ENCODE measurements at regions not wholly inside any gene's neighbourhood (a gene's known extent, or its start where the extent isn't known, plus 50 kb on each side); places are given as distances from the start of the nearest gene placed in this dataset.

DNA sequence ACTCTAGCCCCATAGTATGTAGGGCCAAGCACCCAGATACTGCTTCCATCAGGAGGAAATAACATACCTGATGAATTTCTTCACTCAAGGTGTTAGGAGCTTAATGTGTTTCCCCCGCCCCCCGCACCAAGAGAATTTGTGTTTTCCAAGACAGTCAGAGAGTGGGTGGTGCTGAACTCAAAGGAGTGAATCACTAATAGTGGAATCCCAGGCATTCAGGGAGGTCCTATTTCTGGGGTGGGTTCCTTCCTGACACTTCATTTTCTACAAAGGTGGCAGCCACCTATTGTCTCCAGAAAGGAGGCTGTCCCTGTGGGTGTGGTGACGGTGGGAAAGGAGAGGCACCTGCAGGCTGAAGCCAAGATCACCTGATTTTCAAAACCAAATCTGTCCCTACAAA, 50.8 kb upstream of the ELF5 start:
- DNase-seq (no peak), ATAC-seq (no peak)
- intact Hi-C loops (cut with DNase I, micrococcal nuclease): no loop called here

DNA sequence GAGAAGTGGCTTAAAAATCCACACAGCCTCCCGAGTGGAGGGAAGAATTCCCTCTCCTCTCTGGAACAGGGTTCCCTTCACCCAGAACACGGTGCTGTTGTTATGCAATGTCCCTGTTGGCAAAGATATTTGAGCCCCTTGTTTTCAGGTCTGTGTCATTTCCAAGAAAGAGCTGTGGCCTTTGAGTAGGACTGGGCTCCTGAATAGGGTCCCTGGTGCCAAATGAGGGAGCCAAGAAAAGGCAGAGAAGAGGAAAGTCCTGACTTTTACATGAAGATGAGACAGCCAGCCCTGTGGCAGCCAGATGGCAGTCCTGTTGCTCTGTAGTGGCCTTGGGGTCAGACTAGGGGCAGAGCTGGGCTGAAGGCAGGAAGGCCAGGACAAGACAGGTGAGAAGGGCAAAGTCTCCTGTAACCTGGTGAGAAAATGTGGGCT, 51.2 kb upstream of the ELF5 start:
- ATAC-seq: peak; percentile 37
- no peak for DNase-seq
- intact Hi-C loops (cut with DNase I, micrococcal nuclease): no loop called here

DNA sequence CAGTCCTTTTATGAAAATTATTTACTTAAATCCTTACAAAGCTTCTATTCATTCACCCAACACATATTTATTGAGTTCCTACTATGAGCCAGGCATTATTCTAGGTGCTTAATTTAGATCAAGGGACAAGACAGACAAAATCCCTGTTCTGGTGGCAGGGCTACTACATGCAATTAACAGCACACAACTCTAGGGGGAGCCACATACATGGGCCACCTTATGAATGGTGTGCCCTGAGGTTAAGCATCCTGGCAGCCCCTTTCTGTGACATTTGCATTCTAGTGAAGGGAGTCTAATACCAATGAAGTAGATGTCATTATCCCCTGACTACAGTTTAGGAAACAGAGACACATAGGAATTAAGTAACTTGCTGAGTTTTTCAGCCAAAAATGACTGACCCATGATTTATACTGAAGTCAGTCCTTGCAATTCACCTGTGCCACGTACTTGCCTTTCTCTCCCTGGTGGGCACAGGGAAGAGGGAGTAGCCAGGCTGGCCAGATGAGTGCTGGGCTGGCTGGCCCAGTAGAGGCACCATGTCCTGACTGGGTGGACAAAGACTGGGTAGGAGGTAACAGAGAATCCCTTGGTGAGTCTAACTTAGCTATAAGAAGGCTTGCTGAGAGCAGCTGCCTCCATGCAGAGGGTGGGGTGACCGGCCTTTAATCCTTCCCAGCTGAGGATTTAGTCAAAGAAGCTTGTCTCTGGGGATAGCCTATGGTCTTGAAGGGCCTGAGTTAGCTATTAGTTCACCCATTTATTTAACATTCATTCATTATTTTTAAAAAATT, 52.0 kb upstream of the ELF5 start:
- DNase-seq (no peak), ATAC-seq (peak; percentile 47)
- intact Hi-C loops (cut with DNase I, micrococcal nuclease): no loop called here

DNA sequence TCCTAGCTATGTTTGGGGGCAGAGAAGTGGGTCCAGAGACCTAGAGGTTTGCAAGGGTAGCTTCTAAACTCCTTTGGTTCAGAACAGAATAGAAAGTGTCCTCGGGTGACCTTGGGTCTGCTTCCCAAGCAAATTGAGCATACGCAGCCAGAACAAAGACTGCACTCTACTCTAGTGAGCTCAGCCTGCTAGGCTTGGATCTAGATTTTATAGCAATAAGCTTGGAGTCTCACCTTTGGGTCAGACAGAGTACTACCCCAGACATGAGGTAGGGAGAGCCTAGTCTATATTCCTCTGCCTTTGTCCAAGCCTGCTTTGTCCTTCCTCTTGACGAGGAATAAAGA, 52.6 kb upstream of the ELF5 start:
- ATAC-seq: no peak
- intact Hi-C loops (cut with DNase I, micrococcal nuclease): no loop called here
- no peak for DNase-seq

DNA sequence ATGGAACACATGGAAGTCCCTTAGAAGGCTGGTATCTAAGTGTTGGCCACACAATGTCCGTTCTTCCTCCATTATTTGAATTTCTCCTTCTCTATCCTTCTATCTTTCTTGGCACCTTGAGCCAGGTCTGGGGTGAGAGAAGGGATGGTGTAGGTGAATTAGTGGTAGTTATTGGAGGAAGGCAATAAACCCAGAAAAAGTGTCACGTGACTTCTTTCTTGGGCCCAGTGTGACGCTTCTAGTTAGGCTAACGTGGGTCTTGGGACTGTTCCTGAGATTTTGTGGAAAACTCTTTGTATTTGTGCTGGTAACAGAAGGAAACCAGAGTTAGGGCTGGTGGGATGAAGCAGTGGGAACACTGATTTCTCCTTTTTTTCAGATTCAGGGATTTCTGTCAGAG, 53.1 kb upstream of the ELF5 start:
- ATAC-seq (no peak), DNase-seq (no peak)
- intact Hi-C loops (cut with DNase I, micrococcal nuclease): no loop called here

DNA sequence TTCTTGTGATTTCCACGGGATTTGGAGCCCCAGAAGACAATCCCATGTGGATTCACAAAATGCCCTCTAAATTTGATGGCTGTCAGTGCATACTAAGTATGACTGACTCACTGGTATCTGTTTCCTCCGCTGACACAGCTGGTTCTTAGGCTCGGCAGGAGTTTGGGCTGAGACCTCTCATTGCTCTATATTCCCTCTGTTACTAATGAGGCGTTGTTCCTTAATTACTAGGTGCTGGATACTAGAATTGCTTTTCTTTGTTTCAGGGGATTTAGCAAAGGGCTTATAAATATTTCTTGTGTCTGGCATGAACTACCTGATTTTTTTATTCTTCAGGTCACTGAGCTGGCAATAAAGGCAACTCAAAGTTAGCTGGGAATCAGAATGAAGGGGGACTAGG, 53.2 kb upstream of the EHF start:
- no peak for ATAC-seq
- intact Hi-C loops (cut with DNase I, micrococcal nuclease): no loop called here
- DNase-seq: no peak

DNA sequence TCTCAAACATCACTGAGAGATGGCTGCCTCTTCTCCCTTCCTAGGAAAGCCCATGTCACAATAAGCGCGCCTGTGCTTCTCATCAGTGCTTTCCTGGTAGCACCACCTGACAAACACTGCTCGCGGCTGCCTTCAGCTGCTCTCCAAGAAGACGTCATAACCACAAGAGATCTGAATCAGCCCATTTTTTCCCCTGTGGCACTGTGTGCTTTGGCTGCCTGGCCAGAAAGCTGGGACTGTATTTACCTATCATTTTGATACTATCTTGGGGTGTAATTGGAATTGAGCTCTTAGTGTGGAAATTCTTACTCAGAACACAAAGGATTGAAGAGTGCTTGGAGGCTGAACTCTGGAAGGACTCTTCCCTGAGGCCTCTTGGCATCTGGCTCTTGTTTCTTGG, 50.3 kb upstream of the EHF start:
- intact Hi-C loops (cut with DNase I, micrococcal nuclease): no loop called here
- no peak for DNase-seq
- no peak for ATAC-seq

All from left colon (tissue), 2 donors.